ENCODE measurements at regions not wholly inside any gene's neighbourhood (a gene's known extent, or its start where the extent isn't known, plus 50 kb on each side); places are given as distances from the start of the nearest gene placed in this dataset.

DNA sequence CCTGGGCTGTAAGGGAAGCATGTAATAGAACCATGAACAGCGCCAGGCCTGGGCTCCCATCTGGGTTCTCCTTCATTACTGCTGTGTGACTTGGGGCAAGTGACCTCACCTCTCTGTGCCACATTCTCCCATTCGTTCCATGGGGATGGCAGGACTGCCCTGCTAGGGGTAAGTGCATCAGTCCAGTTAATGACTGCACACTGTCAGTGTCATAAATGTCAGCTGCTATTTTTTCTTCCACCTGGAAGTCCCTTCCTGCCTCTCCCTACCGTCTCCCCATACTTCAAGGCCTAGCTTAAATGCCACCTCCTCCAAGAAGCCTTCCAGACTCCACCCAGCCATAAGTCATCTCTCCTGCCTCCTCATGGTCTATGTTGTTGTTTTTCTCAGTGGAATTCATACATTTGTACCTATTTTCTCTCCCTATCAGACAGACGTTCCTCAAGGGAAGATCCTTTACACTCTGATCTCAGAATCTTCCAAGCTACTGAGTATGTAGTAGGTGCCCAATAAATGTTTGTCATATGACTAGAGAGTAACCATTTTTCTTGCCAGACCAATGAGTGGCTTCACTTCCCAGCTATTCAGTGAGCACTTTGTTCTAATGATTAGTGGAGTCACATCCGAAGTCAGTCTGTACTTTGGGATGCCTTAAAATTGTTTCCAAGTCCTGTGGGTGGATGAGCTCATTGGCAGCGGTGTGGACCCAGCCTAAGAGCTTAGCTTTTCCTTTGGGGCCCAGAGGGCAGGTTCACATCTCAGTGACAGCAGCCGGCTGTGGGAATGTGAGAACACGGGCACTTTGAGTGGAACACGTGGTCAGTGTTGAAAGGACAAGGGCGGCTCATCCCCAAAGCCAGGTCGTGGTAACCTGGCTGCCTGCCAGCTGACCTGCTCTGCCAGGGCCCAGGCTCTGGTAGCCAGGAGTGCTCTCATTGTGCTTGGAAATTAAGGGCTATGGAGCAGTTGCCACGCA lies 147.5 kb upstream of the GSE1 start:
- DNase-seq (ENCODE audit: low read depth in 1 of 2, low spot score in 1 of 2): no peak

DNA sequence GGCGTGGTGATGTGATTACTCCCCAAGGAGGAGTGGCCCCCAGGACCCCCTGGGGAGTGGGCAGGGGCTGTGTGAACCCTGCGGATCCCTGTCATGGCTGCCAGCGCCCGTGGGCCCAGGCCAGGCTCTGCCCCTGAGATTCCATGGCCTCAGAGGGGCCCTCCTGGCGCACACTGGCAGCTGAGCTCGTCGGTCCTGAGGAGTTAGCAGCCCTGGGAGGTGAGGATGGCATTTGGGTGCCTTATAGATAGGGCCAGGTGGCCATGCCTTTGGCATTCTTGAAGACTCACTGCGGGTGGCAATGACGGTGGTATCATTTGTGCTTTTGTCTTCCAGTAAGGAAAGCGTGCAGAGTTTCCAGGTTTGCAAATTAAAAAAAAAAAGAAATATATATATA lies 146.8 kb upstream of the GSE1 start:
- no peak for DNase-seq (ENCODE audit: low read depth in 1 of 2, low spot score in 1 of 2)

DNA sequence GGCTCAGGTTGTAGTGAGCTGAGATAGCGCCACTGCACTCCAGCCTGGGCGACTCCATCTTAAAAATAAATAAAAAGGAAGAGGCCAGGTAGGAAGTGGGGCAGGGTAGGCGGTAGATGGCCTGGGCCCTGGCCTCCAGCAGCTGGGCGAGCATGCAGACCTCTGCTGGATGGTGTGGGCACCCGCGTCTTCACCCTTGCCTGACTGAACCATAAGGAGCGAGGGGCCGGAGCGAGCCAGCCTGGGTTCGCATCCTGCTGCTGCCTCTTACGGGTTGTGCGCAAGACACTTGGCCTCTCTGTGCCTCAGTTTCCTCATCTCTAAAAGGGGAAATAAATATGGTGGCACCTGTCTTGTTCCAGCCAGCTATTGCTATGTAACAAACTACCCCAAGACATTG lies 146.1 kb upstream of the GSE1 start:
- DNase-seq (ENCODE audit: low read depth in 1 of 2, low spot score in 1 of 2): no peak

DNA sequence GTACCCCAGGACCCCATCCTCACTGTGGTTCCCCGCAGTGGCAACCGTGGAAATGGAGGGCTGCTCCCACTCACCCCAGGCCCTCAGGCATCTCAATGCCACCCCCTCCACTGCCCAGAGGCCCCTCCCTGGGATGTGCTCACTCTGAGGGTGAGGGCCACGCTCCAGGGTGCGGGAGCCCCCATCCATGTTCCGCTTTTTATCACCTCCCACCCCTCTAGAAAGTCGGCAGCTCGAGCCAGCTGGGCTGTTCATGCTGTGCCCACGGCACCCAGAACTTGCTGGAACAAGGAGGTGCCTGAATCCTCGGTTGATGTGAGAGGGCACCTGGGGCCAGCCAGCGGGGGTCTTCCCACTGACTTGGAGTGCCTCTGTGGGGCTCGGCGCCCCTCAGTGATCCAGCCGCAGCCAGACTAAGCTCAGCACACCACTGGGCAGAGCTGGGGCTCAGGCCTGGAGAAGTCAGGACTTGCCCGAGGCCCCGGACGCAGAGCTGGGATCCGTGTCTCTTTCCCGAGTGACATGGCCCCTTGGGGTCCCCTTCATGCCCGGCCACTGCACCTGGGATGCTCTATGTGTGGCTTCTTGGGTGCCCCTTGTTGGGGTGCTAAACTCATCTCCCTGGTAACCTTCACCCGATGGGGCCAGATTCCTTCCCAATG lies 143.1 kb upstream of the GSE1 start:
- no peak for DNase-seq (ENCODE audit: low read depth in 1 of 2, low spot score in 1 of 2)

DNA sequence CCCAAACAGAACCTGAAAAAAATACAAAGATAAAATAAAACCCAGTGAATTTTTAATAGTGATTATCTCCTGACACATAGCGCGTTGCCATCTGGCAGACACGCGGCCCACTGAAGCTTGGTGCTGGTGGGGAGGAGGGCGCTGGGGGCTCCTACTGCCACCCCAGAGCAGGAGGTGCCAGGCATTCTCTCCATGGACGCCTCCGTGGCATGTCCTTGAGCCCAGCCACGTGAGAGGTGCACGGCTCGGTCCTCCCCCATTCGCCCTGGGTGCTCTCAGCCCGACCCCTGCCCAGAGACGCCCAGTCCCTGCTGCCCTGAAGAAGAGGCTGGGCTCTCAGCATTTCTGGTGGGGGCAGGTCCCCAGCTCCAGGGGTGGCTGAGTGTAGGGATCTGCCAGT lies 142.2 kb upstream of the GSE1 start:
- no peak for DNase-seq (ENCODE audit: low read depth in 1 of 2, low spot score in 1 of 2)

DNA sequence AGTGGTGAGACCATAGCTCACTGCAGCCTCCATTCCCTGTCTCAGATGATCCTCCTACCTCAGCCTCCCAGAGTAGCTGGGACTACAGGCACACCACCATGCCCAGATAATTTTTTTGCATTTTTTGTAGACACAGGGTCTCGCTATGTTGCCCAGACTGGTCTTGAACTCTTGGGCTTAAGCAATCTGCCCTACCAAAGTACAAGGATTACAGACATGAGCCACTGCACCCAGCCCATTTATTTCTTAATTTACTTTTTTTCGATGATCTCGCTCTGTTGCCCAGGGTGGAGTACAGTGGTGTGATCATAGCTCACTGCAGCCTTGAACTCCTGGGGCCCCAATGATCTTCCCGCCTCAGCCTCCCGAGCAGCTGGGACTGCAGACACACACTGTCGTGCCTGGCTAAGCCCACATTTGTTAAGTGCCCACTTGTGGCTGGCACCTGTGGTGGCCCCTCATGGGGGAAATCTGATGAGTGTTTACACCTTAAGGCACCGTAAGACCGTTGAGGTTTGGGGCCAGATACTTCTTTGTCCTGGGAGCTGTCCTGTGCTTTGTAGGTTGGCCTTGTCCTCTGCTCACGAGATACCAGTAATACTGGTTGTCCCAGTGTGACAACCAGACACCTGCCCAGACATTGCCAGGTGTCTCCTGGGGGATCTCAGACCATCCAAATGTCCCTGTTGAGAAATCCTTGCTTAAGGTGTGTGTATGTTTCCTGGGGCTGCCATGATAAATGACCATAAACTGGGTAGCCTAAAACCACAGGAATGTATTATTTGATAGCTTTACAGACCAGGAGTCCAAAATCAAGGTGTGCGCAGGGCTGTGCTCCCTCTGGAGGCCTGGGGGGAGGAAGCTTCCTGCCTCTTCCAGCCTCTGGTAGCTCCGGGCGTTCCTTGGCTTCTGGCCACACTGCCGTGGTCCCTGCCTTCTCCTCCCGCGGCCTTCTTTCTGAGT lies 141.4 kb upstream of the GSE1 start:
- DNase-seq (ENCODE audit: low read depth in 1 of 2, low spot score in 1 of 2): no peak

DNA sequence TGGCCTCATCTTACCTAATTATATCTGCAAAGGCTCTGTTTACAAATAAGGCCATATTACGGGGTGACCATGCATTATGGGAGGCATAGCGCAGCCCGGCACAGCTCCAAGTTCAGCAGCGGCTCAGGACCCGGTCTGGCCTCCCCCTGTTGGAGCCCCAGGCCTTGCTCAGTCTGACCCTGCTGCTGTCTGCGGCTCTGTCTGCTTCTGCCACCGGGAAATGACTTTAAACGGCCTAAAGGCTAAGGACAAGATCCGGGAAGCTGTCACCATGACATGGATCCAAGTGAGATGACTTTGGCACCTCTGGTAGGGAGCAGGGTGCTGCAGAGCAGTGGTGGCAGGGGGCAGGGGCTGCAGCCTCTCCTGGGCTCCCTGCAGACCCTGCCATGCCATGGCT lies 140.6 kb upstream of the GSE1 start:
- DNase-seq (ENCODE audit: low read depth in 1 of 2, low spot score in 1 of 2): no peak

DNA sequence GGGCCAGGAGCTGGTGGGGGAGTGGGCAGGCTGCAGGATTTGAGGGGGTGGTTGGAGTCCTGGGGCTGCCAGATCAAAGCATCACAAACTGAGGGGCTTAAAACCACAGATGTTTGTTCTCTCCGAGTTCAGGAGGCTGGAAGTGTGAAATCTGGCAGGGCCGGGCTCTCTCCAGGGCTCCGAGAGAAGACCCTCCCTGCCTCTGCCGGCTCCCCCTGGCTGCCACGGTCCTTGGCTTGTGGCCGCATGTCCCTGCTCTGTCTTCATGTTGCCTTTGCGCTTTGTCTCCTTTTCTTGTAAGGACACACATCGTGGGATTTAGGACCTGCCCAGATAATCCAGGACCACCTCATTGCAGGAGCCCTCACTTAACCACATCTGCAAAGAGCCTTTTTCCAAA lies 139.8 kb upstream of the GSE1 start:
- DNase-seq (ENCODE audit: low read depth in 1 of 2, low spot score in 1 of 2): no peak

DNA sequence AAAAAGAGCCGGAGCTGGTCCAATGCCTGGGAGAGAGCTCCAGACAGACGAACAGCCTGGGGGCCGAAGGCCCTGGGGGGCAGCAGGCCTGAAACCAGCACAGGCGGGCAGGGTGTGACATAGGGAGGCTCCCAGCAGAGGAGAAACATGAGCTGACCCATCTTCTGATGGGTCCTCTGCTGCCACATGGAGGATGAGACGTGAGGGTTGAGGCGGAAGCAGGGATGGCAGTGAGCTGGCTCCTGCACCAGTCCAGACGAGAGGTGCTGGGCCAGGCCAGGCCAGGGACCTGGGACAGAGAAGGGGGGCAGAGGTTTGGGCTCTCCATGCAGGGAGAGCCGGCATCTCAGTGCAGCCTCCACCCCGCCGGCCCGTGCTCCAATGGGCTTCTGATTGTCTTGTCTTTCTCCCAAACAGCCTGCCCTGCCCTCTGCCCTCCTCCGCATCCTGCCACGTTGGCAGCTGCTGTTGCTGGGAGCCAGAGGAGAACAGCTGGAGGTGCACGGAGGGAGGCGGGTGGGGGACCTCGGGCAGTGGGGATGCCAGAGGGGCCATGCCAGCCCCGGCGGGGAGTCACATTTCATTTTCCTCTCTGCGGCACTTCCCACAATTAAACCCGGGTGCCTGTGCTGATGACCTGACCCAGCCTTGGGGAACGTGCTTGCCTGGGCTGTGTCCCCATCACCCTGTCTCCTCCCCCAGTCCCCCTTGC lies 139.1 kb upstream of the GSE1 start:
- no peak for DNase-seq (ENCODE audit: low read depth in 1 of 2, low spot score in 1 of 2)

DNA sequence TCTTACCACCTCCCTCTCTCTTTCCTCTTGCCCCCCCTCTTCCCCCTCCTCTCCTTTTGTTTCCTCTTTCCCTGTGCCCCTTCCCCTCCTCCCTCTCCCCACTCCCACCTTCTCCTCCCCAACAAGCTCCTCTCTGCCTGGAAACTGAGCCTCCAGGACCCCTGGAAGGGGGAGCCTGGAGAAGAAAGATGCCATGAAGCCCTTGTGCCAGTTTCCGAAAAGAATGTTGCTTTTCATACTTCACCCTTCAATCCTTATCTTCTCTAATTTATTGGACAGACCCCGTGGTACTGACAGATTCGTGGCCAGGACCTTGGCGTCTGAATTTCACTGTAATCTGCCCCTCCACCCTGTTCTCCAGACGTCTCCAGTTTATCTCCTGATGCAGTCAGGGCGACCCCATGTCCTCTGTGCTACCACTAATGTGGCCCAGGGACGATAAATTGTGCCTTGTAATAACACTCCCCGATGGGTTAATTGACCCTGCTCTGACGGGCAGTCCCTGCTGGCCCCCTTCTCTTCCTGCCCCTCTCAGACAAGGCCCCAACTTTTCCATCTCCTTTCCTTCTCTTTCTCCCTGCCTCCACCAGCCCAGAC lies 138.4 kb upstream of the GSE1 start:
- DNase-seq (ENCODE audit: low read depth in 1 of 2, low spot score in 1 of 2): no peak

DNA sequence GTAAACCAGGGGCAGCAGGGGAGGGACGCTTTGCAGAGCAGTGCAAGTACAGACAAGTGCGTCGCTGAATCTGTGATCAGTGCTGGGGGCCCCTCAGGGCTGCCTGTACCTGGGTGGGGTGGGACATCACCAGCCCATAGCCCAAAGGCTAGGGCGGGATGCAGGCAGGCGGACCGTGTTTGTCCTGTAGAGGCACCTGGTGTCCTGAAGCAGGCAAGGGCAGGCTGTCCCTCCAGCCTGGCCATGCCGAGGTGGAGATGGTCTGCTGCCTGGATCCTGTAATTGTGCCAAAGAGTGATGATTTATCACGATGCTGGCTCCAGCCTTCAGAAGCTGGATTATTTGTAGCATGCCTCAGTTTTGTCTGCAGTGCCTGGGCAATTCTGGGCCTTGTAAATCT lies 137.9 kb upstream of the GSE1 start:
- DNase-seq (ENCODE audit: low read depth in 1 of 2, low spot score in 1 of 2): no peak

DNA sequence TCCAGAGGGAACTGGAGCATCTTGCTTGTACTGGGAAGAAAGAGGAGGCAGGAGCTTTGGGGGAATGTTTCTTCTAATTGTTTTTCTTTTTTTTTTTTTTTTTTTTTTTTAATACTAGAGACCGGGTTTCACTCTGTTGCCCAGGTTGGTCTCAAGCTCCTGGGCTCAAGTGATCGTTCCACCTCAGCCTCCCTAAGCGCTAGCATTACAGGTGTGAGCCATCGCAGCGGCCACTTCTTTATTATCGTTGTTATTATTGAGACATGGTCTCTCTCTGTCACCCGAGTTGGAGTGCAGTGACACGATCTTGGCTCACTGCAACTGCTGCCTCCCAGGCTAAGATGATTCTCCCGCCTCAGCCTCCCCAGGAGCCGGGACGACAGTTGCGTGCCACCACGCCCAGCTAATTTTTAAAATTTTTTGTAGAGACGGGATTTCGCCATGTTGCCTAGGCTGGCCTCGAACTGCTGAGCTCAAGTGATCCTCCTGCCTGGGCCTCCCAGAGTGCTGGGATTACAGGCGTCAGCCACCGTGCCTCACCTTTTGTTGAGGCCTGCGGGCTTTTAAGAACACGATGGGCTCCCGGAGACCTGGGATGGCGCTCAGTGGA lies 137.3 kb upstream of the GSE1 start:
- no peak for DNase-seq (ENCODE audit: low read depth in 1 of 2, low spot score in 1 of 2)

DNA sequence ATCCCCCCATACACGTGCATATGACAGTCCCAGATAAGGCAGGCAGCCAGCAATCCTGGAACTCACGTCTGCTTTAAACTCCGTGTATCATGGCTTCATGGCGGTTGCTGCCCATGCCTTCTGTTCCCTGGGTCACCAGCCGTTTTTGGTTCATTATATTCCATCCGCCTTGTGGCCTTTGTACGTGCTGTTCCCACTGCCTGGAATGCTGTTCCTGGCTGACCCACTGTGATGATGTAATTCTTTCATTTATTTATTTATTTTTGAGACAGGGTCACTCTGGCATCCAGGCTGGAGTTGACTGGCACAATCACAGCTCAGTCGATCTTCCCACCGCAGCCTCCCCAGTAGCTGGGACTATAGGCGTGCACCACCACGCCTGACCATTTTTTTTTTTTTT lies 136.7 kb upstream of the GSE1 start:
- no peak for DNase-seq (ENCODE audit: low read depth in 1 of 2, low spot score in 1 of 2)

DNA sequence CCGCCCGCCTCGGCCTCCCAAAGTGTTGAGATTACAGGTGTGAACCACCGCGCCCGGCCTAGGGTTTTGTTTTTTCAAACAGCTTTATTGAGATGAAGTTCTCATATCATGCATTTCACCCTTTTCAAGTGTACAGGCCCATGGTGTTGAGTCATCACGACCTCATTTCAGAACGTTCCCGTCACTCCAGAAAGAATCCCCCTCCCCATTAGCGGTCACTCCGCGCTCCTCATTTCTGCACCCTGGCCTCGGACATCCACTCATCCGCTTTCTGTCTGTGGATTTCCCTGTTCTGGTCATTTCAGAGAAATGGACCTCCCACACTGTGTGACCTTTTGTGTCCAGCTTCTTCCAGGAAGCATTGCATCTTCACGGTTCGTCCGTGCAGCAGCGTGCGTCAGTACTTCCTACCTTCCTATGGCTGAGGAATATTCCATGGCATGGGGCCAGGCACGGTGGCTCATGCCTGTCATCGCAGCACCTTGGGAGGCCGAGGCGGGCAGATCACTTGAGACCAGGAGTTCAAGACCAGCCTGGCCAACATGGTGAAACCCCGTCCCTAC lies 135.2 kb upstream of the GSE1 start:
- DNase-seq (ENCODE audit: low read depth in 1 of 2, low spot score in 1 of 2): no peak

DNA sequence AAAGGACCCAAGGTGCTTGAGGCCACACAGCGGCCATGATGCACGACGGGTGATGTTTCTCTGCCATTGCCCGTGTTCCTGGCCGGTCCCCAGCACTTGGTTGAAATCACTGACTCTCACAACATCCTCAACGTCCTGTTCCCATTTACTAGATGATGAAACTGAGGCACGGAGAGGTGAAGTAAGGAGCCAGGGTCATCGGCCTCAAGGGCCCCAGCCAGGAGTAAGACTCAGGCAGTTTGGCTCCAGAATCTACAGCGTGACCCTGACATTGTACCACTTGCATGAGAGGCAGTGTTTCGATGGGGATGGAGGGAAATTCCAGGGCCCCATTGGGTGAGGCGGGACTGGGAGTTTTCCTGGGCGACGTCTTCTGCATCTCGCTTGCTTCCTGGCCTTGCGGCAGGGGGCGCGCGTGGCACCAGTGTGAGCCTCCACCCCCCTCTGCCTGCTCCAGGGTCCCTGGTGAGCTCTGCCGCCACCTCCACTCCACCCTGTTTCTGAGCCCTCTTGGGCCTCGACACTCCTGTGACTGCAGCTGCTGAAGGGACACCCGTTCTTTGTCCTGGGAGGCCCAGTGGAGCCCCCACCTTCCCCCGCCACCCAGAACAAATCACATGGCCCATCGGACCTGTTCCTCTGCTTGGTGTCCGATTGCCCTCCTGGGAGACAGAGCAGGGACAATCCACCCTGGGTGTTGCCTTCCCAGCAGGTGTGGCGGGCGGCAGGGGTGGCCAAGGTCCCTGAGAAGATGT lies 133.0 kb upstream of the GSE1 start:
- DNase-seq (ENCODE audit: low read depth in 1 of 2, low spot score in 1 of 2): no peak

DNA sequence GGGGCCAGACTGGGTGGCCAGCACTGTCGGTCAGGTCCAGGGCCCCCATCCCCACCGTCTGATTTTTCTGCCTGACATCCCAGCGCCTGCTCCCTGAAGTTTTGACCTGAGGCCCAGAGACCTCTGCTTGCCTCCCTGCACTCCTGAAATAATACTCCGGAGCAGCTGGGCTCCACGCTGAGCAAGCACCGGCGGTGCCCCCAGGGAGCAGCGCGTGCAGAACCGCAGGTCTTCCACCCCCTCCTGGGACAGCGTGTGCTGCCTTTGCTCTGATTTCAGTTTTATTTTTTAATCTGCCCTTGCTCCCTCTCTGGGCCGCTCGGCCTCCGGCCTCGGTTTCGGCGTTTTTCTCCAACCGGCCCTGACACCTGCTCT lies 132.4 kb upstream of the GSE1 start:
- no peak for DNase-seq (ENCODE audit: low read depth in 1 of 2, low spot score in 1 of 2)

DNA sequence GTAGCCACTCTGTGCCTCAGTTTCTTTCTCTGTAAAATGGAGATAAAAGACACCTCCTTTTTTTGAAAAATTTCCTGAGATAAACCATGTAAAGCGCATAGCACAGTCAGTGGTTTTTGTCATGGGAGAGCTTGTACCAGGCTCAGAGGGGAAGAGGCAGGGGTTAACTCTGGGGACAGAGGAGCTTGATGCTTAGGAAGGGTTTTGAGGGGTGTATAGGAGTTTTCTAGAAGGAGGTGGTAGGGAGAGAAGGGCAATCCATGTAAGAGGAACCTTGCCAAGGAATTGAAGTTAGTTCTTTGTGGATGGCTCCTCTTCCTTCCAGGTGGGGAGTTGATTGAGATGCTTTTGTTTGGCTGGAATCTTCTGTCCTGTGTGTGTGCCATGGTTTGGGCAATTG lies 131.9 kb upstream of the GSE1 start:
- no peak for DNase-seq (ENCODE audit: low read depth in 1 of 2, low spot score in 1 of 2)

DNA sequence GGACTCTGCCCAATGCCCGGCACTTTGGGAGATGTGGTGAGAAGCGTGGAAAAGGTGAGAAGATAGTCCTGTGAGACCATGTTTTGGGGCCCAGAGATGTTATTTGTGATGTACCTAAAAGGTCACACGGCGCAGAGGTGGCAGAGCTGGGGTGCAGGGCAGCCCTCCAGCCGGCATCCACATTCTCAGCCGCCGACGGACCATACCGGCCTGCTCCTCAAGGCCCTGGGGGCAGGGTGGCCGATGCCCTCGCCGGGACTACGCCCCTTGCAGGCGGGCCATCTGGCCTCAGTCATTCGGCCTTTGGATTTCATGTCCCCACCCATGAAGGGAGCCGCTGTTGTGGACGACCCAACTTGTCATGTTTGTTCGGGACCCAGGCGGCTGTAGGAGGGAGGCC lies 131.4 kb upstream of the GSE1 start:
- DNase-seq (ENCODE audit: low read depth in 1 of 2, low spot score in 1 of 2): no peak

DNA sequence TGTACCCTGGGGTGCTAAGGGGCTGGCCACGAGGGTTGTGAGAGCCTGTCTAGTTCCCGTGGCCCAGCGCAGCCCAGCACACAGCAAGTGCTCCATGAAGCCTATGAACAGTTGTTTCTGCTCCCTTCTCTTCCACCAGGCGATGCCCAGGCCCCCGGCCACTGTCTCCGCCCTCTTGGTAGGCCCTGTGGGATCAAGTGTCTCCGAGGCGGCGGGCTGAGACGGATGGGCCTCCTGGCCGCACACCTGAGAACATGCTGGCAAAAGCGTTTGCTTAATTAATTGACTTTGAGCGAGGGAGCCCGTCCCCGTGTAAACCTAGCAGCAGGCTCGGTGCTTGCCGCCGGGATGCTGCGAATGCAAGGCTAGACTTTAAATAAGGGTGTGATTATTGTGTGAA lies 129.7 kb upstream of the GSE1 start:
- DNase-seq (ENCODE audit: low read depth in 1 of 2, low spot score in 1 of 2): no peak

Data from activated T-helper 1 cell treated with anti-CD3 and anti-CD28 coated beads, Interleukin-2, amount 50 U/mL, for 16 hours (primary cell).